K562 (cell line): ENCODE measurements at regions not wholly inside any gene's neighbourhood (a gene's known extent, or its start where the extent isn't known, plus 50 kb on each side); places are given as distances from the start of the nearest gene placed in this dataset.

Experiments used
- ERF ChIP-seq: fragments of 450-650 bp; formaldehyde crosslinking; IDR thresholded peaks from 2 replicates; pipeline ENCODE4 v1.4.0; 2020; ENCODE audit warnings: mild to moderate bottlenecking, mixed read lengths
- ESRRA ChIP-seq: fragments of 450-650 bp; IDR thresholded peaks from 2 replicates; pipeline ENCODE4 v1.6.1; 2014; ENCODE audit warnings: low read depth, mild to moderate bottlenecking, moderate library complexity, borderline replicate concordance
- EWSR1 ChIP-seq: fragments of 450-650 bp; IDR thresholded peaks from 2 replicates; pipeline ENCODE4 v1.6.1; 2018; ENCODE audit warnings: borderline replicate concordance, mild to moderate bottlenecking, low read depth, moderate library complexity; ENCODE audit not compliant: partially characterized antibody
- HNRNPLL ChIP-seq: fragments of 200-400 bp; formaldehyde crosslinking; IDR thresholded peaks from 2 replicates; pipeline ENCODE4 v1.6.1; 2017; ENCODE audit warnings: low read length, low read depth, mild to moderate bottlenecking; ENCODE audit not compliant: poor library complexity, severe bottlenecking
- KLF10 ChIP-seq: fragments of 250-450 bp; sonication (Bioruptor Pico); IDR thresholded peaks from 2 replicates; pipeline ENCODE4 v1.6.1; 2021; ENCODE audit warnings: matching md5 sums
- MTA3 ChIP-seq: fragments of 450-650 bp; formaldehyde crosslinking; IDR thresholded peaks from 2 replicates; pipeline ENCODE4 v1.6.1; 2017; ENCODE audit warnings: mild to moderate bottlenecking, borderline replicate concordance
- NEUROD1 ChIP-seq: fragments of 150-350 bp; IDR thresholded peaks from 2 replicates; pipeline ENCODE4 v1.6.1; 2014; ENCODE audit warnings: borderline replicate concordance, low read length, low read depth; ENCODE audit not compliant: partially characterized antibody
- NR2C2 ChIP-seq, 2 experiments: fragments of 200-800 bp in 1 of 2; sonication (Bioruptor generic) in 1 of 2; sonication (generic) in 1 of 2; formaldehyde crosslinking in 1 of 2; IDR thresholded peaks; 2 replicates each; pipeline versions ENCODE4 v1.6.1 to v1.8.0; 2016 to 2022; ENCODE audit warnings: mild to moderate bottlenecking in 1 of 2, missing compliant biosample characterization in 1 of 2, missing genetic modification characterization in 1 of 2, missing genetic modification reagents in 1 of 2
- NRF1 ChIP-seq, 2 experiments: fragments of 450-650 bp; IDR thresholded peaks in 1 of 2; conservative IDR thresholded peaks in 1 of 2; 2 replicates each; pipeline ENCODE4 v1.6.1; 2014; ENCODE audit warnings: mild to moderate bottlenecking in 2 of 2
- PHB ChIP-seq: fragments of 250-450 bp; sonication (Bioruptor Pico); IDR thresholded peaks from 2 replicates; pipeline ENCODE4 v1.5.0; 2021
- RFX7 ChIP-seq: fragments of 250-450 bp; sonication (Bioruptor Pico); IDR thresholded peaks from 2 replicates; pipeline ENCODE4 v1.5.1; 2021; ENCODE audit warnings: mild to moderate bottlenecking
- TCF3 ChIP-seq: sonication (generic); formaldehyde crosslinking; IDR thresholded peaks from 2 replicates; pipeline ENCODE4 v1.4.0; 2020; ENCODE audit warnings: mild to moderate bottlenecking, missing genetic modification reagents
- ZNF133 ChIP-seq: fragments of 250-450 bp; sonication (Bioruptor Pico); IDR thresholded peaks from 2 replicates; pipeline ENCODE4 v1.4.0; 2020; ENCODE audit warnings: mild to moderate bottlenecking
- ZNF197 ChIP-seq: fragments of 200-800 bp; sonication (Bioruptor generic); IDR thresholded peaks from 2 replicates; pipeline ENCODE4 v1.6.1; 2016; ENCODE audit warnings: low read depth, missing genetic modification characterization, missing compliant biosample characterization
- ZNF263 ChIP-seq: sonication (generic); formaldehyde crosslinking; IDR thresholded peaks from 2 replicates; pipeline ENCODE4 v1.8.0; 2022; ENCODE audit warnings: mild to moderate bottlenecking, missing genetic modification reagents, borderline replicate concordance
- ZNF274 ChIP-seq: IDR thresholded peaks from 2 replicates; pipeline ENCODE4 v1.6.1; 2011; ENCODE audit warnings: low read depth, mild to moderate bottlenecking, low read length, moderate library complexity, borderline replicate concordance
- TF ChIP-seq, protein P1 (sequence below): sonication (generic); formaldehyde crosslinking; IDR thresholded peaks from 2 replicates; pipeline ENCODE4 v1.8.0; 2022; ENCODE audit warnings: mild to moderate bottlenecking, missing genetic modification reagents, borderline replicate concordance
- TF ChIP-seq, protein P2 (sequence below): fragments of 450-650 bp; formaldehyde crosslinking; IDR thresholded peaks from 2 replicates; pipeline ENCODE4 v1.4.0; 2020; ENCODE audit warnings: mild to moderate bottlenecking, moderate library complexity
- TF ChIP-seq, protein P3 (sequence below): sonication (generic); formaldehyde crosslinking; IDR thresholded peaks from 2 replicates; pipeline ENCODE4 v1.8.0; 2022; ENCODE audit warnings: mild to moderate bottlenecking, missing genetic modification reagents
- TF ChIP-seq, protein P4 (sequence below): fragments of 450-650 bp; conservative IDR thresholded peaks from 2 replicates; pipeline ENCODE4 v1.6.1; 2016; ENCODE audit warnings: missing genetic modification characterization, low read depth, mild to moderate bottlenecking, missing compliant biosample characterization, moderate library complexity
- TF ChIP-seq, protein P5 (sequence below): fragments of 250-450 bp; sonication (Bioruptor Pico); IDR thresholded peaks from 2 replicates; pipeline ENCODE4 v1.8.0; 2021; ENCODE audit warnings: moderate library complexity, mild to moderate bottlenecking, inconsistent platforms

DNA sequence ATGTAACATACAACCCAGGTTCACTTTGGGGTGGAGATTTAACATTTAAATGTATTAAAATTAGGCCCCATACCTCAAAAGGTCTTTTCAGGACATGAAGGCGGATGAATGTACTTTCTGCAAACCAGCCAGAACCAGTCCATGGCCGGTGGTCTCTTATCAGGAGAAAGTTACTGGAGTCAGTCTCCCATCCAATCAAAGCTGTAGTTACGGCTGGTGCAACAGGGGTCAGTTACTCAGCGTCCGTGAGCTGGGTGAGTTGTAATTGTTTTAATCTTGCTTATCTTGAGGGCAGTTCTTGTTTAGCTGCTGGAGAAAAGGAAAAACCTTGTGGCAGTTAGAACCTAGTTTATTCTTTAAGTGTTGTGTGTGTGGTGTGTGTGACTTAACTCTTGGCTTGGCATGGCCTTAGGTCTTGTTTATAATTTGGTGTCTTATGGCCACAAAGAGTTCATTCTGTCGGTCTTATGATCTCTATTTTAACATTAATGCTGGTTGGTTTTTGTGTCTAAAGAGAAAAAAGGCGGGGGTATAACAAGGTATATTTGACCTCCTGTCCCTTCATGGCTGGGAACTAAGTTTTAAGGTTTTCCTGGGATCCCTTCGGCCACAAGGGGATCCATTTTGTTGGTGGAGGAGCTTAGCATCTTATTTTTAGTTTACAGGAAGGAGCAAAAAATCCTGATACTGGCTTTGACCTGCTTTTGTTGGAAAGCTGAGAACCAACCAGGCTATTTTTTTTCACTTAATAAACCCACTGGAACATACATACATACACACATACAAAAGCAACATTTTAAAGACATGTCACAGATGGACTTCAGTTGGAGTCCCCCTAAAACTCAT, 143.5 kb upstream of the NCK2 start (continued):
- TF ChIP-seq, protein P1, sequence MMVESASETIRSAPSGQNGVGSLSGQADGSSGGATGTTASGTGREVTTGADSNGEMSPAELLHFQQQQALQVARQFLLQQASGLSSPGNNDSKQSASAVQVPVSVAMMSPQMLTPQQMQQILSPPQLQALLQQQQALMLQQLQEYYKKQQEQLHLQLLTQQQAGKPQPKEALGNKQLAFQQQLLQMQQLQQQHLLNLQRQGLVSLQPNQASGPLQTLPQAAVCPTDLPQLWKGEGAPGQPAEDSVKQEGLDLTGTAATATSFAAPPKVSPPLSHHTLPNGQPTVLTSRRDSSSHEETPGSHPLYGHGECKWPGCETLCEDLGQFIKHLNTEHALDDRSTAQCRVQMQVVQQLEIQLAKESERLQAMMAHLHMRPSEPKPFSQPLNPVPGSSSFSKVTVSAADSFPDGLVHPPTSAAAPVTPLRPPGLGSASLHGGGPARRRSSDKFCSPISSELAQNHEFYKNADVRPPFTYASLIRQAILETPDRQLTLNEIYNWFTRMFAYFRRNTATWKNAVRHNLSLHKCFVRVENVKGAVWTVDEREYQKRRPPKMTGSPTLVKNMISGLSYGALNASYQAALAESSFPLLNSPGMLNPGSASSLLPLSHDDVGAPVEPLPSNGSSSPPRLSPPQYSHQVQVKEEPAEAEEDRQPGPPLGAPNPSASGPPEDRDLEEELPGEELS (CRISPR knock-in tag): no peak
- TF ChIP-seq ZNF274 (no peak), ERF (CRISPR knock-in tag) (no peak), ZNF263 (CRISPR knock-in tag) (no peak), KLF10 (CRISPR knock-in tag) (no peak), RFX7 (CRISPR knock-in tag) (no peak), MTA3 (peak; percentile 93), HNRNPLL (peak; percentile 45), PHB (CRISPR knock-in tag) (no peak), TCF3 (CRISPR knock-in tag) (peak; percentile 53), ESRRA (peak; percentile 58; the same call in 1 of the 2 replicates), NR2C2 (CRISPR knock-in tag; IDR thresholded peaks at IDR 0.05) (no peak), NR2C2 (tag; IDR thresholded peaks at IDR 0.05) (peak; percentile 71; the same call in 1 of the 2 replicates), ZNF197 (CRISPR knock-in tag) (peak; percentile 54), NRF1 (conservative IDR thresholded peaks at IDR 0.05 in 1 of 2, IDR thresholded peaks at IDR 0.05 in 1 of 2) (peak; percentile 14 to 21; a peak in 1 of 4 replicates), EWSR1 (no peak), ZNF133 (no peak), NEUROD1 (peak; percentile 69)
- TF ChIP-seq, protein P2, sequence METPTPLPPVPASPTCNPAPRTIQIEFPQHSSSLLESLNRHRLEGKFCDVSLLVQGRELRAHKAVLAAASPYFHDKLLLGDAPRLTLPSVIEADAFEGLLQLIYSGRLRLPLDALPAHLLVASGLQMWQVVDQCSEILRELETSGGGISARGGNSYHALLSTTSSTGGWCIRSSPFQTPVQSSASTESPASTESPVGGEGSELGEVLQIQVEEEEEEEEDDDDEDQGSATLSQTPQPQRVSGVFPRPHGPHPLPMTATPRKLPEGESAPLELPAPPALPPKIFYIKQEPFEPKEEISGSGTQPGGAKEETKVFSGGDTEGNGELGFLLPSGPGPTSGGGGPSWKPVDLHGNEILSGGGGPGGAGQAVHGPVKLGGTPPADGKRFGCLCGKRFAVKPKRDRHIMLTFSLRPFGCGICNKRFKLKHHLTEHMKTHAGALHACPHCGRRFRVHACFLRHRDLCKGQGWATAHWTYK (CRISPR knock-in tag): peak; percentile 84
- TF ChIP-seq, protein P3, sequence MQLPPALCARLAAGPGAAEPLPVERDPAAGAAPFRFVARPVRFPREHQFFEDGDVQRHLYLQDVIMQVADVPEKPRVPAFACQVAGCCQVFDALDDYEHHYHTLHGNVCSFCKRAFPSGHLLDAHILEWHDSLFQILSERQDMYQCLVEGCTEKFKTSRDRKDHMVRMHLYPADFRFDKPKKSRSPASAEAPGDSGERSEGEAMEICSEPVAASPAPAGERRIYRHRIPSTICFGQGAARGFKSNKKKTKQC (CRISPR knock-in tag): no peak
- TF ChIP-seq, protein P4, sequence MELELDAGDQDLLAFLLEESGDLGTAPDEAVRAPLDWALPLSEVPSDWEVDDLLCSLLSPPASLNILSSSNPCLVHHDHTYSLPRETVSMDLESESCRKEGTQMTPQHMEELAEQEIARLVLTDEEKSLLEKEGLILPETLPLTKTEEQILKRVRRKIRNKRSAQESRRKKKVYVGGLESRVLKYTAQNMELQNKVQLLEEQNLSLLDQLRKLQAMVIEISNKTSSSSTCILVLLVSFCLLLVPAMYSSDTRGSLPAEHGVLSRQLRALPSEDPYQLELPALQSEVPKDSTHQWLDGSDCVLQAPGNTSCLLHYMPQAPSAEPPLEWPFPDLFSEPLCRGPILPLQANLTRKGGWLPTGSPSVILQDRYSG (tag): peak; percentile 76
- TF ChIP-seq, protein P5, sequence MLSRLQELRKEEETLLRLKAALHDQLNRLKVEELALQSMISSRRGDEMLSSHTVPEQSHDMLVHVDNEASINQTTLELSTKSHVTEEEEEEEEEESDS (CRISPR knock-in tag): no peak
